GM04503 (cell line): ENCODE measurements at regions not wholly inside any gene's neighbourhood (a gene's known extent, or its start where the extent isn't known, plus 50 kb on each side); places are given as distances from the start of the nearest gene placed in this dataset.

Experiments
- DNase-seq: peaks from one replicate; pipeline ENCODE4 v3.0.0-alpha.2; 2012; ENCODE audit warnings: low read depth

- DNase-seq = no peak
Observed at GRCh38 chr2:176612736-176613135, 343.5 kb downstream of the MTX2 start.

DNA sequence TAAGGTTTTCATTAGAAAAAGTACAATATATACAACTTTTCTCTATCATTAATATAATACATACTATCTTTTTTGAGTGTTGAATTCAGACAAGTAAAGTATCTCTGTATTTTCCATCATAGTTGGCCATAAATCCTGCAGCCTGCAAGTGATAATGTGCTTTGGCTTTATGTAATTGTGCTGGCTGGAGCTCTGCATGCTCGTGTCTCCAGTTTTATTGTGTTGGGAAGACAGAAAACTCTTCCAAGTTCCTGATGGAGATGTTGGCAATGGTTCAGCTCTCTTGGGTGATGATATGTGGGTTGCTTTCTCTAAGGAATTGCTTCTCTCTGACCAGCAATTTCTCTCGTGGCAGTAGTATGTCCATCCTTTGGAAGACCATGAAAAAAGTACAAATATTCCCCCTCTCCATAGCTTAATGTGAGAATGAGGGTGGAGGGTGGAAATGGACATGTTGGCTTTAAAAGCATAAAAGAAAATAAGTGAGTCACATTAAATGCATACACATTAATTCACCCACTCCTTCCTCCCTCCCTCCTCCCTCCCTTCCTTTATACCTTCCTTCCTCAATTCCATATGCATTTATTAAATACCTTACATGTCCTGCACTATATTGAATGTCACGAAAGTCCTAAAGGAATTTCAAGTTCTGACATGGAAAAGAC lies 344.2 kb downstream of the MTX2 start:
- peak; percentile 78 for DNase-seq

DNA sequence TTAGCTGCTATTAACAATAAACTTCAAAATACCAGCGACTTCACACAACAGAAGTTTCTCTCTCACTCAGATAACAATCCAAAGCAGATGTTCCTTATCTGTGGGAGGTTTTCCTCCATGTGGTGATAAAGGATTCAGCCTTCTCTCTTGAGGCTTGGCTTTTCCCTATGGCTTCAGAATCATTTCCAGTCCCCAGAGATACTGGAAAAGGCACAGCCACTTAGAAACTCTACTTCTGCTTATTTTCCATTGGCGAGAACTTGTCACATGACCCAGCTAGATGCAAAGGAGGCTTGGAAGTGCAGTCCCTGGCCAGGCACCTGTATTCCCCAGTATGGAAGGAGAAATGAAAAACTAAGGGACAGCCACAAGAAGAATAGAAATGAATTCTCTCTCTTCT lies 344.8 kb downstream of the MTX2 start:
- no peak for DNase-seq

GRCh38 chr2:176614930-176615329 lies 345.7 kb downstream of the MTX2 start:
- DNase-seq = no peak

DNA sequence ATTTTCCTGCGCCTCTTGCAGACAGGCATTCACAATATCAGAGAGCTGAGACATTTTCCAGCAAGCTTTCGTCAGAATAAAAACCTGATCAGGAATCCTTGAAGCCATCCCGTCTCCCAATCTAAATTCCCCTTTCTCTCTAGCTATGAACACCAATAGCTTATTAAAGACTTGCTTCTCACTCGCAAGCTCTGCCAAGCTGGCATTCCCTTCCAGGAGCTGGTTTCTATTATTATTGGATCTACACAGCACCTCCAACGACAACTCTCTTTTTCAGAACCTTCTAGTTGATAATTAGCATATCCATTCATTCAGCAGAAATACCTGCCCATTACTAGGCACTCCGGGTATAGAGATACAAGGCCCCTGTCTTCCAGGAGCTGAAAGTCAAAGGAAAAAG lies 350.3 kb downstream of the MTX2 start:
- no peak for DNase-seq

- no peak for DNase-seq
Observed at GRCh38 chr2:176621350-176621749, 352.1 kb downstream of the MTX2 start.

DNA sequence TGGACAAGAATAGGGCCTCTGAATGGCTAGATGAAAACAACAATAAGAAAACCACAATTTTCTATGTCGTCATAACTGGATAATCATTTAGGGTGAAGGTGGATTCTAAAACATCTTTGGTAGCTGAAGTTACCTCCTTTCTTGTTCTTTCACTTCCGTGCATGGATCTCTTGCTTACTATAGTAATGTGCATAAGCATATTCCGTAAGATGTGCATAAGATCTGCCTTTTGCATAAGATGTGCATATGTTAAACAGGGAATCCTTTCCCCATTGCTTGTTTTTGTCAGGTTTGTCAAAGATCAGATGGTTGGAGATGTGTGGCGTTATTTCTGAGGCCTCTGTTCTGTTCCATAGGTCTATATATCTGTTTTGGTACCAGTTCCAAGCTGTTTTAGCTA lies 353.6 kb downstream of the MTX2 start:
- DNase-seq = no peak

- no peak for DNase-seq
Observed at GRCh38 chr2:176626796-176627195, 357.6 kb downstream of the MTX2 start.

- DNase-seq = no peak
Observed at GRCh38 chr2:176628438-176628837, 359.2 kb downstream of the MTX2 start.

DNA sequence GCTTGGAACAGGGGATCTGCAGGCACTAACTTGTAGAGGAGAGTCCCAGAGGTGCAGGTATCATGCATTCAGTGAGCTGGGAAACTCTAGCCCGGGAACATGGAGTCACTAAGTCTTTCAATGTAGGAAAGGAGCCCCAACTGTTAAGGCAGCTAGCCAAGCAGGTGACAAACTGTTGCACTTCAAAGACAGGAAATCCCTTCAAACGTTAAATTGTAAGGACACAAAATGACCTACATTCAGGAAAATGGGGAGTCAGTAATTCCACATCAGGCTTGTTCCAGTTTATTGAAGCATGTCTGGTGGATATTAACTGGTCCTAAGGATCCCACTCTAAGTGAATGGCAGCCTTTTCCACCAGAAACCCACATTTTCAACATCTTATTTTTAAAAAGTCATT lies 364.5 kb downstream of the MTX2 start:
- no peak for DNase-seq

DNA sequence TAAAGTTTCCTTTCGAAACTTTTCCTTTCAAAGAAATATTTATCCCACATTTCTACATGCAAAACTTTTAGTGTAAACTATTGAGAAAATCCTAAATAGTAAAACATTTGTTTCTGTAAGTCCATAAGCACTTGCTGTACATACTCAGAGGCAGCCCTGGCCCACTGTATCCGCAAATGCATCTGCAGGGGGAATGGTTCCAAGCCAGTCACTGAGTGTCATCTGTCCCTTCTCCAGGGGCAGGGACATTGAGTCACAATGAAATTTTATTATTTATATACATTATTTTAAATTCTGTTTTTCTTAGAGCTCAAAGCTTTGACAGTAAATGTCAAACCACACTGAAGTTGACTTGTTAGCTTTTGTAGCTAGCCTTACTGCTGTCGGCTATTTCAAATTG lies 367.2 kb downstream of the MTX2 start:
- no peak for DNase-seq

- DNase-seq = no peak
Observed at GRCh38 chr2:176637142-176637485, 367.9 kb downstream of the MTX2 start.

DNA sequence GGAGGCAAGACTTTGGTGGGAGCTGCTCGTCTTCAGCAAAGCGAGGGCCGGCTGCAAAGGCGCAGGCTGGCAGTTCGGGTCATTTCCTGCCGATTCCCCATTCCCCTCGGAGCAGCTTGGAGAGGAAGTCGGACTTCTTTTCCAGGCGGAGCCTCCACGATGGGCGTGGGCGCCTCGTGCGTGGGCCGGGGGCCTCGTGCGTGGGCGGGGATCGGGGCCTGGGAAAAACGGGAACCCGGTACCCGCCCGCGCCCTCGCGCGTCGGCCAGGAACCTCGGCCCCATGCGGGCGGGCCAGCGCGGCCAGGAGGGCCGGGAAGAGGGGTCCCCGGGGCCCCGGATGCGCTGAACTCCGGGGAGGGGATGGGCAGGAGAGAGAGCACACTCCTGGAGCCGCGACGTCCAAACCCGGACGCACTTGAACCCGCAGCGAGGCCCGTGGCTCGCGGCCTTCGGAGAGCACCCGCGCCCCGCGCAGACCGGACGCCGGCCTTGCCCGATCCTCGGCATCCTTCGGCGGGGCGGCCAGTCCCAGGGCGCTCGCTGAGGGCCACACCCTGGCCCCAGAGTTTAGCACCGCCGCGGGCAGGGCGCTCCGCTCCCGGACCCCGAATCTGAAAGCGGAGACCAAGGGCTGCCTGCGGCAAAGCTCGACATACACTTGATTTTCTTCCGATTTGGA lies 368.4 kb downstream of the MTX2 start:
- no peak for DNase-seq

DNA sequence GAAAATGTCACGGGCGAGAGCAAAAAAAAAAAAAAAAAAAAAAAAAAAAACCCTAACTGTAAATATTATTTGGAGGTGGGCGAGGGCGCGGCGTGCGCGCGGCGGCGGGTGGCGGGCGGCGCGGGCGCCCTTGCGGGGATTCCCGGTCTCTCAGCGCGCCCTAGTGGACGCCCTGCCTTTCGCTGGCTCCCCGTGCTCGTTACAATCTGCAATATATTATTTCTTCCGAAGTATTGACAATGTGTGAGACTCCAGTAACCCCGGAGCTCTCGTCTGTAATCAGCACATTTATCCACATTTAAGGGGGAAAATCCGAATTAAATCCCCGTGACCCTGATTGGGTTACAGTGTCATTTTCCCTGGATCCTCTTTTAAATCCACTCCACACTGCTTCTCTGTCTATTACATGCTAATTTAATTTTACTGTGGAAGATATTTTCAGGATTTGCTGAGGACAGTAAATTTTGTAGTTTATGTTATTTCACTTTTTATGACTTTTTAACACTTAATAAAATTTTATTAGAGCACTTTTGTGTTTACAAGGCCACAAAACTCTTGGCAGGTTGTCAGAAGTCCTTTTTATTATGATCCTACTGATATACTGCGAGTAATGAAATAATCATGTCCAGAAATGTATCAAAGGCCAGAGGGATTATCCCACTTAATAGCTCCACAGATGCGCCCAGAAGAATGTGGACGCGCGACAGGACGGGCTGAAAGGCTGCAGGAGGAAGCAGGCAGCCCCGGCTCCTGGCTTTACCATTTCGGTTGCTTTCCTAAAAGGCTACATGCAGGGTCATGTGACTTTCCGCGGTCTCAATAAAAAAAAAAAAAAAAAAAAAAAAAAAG lies 369.1 kb downstream of the MTX2 start:
- DNase-seq = no peak

GRCh38 chr2:176639016-176639343 lies 369.7 kb downstream of the MTX2 start:
- no peak for DNase-seq

DNA sequence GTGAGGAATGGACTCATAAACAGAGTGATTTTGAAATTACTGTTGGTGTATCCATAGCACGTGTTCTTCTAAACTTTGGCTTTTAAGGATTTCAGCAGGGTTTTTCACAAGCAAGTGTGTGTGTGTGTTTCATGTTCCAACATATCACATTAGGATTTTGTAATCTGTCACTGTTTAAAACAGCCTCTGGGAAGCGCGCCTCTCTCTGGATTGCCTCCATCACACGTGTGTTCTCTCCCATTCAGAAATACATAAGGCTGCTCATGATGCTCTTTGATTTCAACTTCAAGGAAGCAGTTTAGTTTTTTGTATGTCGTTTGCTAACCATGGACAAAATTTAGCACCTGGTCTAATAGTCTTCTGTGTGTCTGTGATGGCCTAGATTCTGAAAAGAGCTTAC lies 370.4 kb downstream of the MTX2 start:
- no peak for DNase-seq

GRCh38 chr2:176641436-176641835 lies 372.2 kb downstream of the MTX2 start:
- no peak for DNase-seq

DNA sequence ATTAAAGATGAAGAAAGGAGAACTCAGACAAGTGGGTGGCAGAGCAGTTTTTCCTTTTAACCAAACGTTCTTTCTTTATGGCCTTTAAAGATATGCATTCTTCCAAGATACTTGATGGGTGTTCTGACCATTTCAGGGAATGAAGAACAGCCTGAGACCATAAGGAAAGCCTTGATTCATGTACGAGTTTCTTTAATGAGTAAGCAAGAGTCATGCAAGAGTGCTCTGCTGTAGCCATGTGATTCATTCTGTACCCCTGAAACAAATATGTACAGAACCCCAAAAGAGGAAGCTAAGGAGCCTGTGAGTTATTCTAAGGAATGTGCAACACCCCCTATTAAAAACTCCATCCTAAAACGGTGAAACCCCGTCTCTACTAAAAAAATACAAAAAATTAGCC lies 372.8 kb downstream of the MTX2 start:
- peak; percentile 62 for DNase-seq

DNA sequence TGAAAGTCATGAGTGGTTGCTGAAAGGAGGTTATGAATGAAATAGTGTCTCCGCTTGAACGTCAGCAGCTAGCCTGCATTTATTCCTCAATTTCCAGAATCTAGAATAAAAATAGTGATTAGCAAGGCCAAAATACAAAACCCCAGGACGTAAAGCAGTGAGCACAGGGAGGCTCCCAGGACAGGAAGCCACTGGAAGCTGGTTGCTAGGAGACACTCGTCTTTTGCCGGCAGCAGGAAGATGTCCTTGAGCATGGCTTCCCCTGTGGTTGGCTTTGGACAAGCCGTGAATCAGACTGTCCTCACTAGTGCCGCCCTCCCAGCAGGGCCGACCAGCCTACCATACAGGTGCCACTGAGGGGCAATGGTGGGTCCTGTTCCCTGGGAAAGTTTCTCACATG lies 374.4 kb downstream of the MTX2 start:
- no peak for DNase-seq

DNA sequence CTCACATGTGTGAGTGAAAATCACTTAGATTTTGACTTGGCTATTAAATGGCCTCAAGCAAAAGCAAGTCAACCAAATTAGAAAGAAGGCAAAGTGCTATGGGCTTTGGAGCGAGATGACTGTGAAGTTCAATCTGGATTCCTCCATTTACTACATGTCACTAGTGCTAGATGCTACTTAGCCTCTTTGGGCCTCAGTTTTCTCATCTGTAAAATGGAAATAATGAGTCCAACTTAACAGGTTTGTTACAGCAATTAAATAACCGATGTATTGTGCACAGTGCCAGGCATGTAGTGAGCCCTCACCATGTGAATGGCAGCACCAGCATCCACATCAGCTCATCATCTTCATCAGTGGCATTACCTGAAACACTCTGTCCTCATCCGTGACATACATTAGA lies 376.3 kb downstream of the MTX2 start:
- DNase-seq = no peak

DNA sequence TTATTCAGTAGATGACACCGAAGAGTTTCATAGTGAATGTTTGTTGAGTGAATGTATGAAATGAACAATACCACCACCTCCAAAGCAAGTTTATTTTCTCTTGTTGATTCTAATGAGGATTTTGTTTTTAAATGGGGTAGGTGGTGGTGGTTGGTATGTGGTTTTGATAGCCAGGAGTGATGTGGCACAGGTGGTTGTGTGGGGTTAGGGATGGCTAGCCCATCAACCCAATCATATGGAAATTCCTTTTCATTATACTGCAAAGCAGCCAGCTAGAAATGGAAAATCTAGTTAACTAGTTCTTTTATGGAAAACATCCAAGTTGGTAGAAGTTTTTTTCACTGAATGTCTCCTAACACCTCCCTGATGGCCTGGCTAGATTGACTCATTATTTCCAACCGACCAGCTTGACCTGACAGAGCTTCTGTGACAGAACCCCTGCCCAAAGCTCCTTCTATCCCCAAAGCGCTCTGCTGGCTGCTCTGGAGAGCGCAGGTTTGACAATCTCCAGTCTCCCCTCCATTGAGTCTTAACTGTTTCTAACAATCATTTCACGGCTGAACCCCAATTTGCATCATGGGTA lies 376.9 kb downstream of the MTX2 start:
- no peak for DNase-seq

DNA sequence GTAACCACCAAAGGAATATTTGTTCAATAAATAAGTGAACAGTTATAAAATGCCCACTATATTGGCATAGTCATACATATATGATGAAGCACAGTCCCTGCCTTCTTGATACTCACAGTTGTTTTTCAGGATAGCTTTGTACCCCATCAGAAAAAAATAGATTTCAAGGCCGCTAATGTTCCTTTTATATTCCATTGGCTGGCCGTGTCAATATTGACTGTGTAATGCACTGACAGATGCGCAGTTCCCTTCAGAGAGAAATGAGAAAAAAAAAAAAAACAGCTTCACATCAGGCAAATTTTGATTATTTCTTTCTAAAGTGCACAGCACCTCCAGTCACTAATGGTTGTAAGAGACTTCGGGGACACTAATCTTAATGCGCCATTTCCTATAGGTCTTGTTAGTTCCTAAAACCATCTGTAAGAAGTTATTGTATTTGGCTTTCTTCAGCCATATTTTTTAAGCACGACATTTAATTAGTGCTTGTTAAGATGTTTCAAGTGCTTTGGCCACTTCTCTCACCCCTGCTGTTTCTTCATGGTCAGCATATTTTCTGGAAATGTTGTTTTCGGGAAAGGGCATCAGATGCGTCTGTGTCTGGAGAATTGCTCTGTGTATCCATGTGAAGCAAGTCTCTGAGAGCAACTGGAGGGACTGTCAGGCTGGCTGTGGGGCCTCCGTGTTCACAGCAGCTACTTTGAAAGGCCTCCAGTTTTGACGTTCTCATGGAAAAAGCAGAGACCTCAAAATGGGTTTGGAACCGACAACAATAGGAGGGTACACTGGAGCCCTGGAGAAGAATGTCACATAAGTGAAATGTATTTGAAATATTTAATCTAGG lies 378.3 kb downstream of the MTX2 start:
- no peak for DNase-seq
